Suprapubic skin (tissue), 4 donors: ENCODE measurements at regions not wholly inside any gene's neighbourhood (a gene's known extent, or its start where the extent isn't known, plus 50 kb on each side); places are given as distances from the start of the nearest gene placed in this dataset.

Source experiments
- DNase-seq, 2 donors: peaks; one replicate each; pipeline ENCODE4 v3.0.0-alpha.2; 2019; ENCODE audit warnings: low spot score in 2 of 2
- H3K27ac ChIP-seq: fragments of 200-600 bp; sonication (generic); one replicate; pipeline ENCODE4 v1.5.1; 2019
- H3K27me3 ChIP-seq: fragments of 200-600 bp; sonication (generic); one replicate; pipeline ENCODE4 v1.5.1; 2019
- H3K36me3 ChIP-seq: fragments of 200-600 bp; sonication (generic); one replicate; pipeline ENCODE4 v1.5.1; 2019
- H3K4me1 ChIP-seq: fragments of 200-600 bp; sonication (generic); one replicate; pipeline ENCODE4 v1.5.1; 2019
- H3K4me3 ChIP-seq: fragments of 200-600 bp; sonication (generic); one replicate; pipeline ENCODE4 v1.5.1; 2019; ENCODE audit warnings: mild to moderate bottlenecking
- H3K9me3 ChIP-seq: fragments of 200-600 bp; sonication (generic); one replicate; pipeline ENCODE4 v1.5.1; 2019
- EP300 ChIP-seq: sonication (generic); formaldehyde crosslinking; IDR thresholded peaks from one replicate; pipeline ENCODE4 v1.6.1; 2017; ENCODE audit warnings: antibody characterized with exemption
- POLR2A ChIP-seq, 2 donors: fragments of 450-650 bp; IDR thresholded peaks; one replicate each; pipeline ENCODE4 v1.6.1; 2017; ENCODE audit warnings: antibody characterized with exemption in 2 of 2, mild to moderate bottlenecking in 2 of 2, moderate library complexity in 2 of 2
- POLR2AphosphoS5 ChIP-seq, 3 donors: sonication (generic); formaldehyde crosslinking; IDR thresholded peaks; one replicate each; pipeline ENCODE4 v1.6.1; 2017; ENCODE audit warnings: antibody characterized with exemption in 3 of 3
- WGBS: methylation state at CpG from one replicate; pipeline ENCODE4 v1.1.5; 2018; 5-methylcytosine and 5-hydroxymethylcytosine counted together
- TF ChIP-seq, protein P1 (sequence below), 2 donors: fragments of 200-600 bp in 1 of 2; fragments of 450-650 bp in 1 of 2; sonication (generic) in 1 of 2; IDR thresholded peaks; one replicate each; pipeline ENCODE4 v1.5.1; 2016 to 2019; ENCODE audit warnings: antibody characterized with exemption in 2 of 2, mild to moderate bottlenecking in 1 of 2, moderate library complexity in 1 of 2

DNA sequence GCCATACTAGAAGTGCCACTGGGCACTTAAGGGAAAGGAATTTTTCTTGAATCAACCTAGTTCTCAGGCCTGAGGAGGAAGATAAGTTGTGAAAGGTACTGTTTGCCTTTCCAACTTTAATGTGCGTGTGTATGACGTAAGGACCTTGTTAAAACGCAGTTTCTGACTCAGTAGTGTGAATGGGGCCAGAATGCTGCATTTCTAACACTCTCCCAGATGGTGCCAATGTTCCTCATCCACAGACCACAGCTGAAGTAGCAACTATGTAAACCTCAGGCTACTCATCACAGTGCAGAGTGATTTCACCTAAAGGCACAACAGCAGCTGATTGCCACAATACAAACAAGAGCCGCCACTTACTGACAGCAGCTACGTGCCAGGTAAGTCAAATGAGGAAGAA is 103.6 kb downstream of the OTOL1 start:
- WGBS: 53% methylated on average over 5 of the region's 5 CpGs
- no peak overlapping the region for H3K27ac ChIP-seq
- H3K9me3 ChIP-seq: no peaks in the 10 kb centered on the region
- no peaks in the 10 kb centered on the region for H3K27me3 ChIP-seq
- no peak overlapping the region for H3K4me3 ChIP-seq
- DNase-seq: no peak
- TF ChIP-seq, protein P1, sequence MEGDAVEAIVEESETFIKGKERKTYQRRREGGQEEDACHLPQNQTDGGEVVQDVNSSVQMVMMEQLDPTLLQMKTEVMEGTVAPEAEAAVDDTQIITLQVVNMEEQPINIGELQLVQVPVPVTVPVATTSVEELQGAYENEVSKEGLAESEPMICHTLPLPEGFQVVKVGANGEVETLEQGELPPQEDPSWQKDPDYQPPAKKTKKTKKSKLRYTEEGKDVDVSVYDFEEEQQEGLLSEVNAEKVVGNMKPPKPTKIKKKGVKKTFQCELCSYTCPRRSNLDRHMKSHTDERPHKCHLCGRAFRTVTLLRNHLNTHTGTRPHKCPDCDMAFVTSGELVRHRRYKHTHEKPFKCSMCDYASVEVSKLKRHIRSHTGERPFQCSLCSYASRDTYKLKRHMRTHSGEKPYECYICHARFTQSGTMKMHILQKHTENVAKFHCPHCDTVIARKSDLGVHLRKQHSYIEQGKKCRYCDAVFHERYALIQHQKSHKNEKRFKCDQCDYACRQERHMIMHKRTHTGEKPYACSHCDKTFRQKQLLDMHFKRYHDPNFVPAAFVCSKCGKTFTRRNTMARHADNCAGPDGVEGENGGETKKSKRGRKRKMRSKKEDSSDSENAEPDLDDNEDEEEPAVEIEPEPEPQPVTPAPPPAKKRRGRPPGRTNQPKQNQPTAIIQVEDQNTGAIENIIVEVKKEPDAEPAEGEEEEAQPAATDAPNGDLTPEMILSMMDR (IDR thresholded peaks at IDR 0.05): no peak
- TF ChIP-seq POLR2A (IDR thresholded peaks at IDR 0.05): no peak
- no peak for TF ChIP-seq EP300
- TF ChIP-seq POLR2AphosphoS5 (IDR thresholded peaks at IDR 0.05): no peak
- no peaks in the 10 kb centered on the region for H3K4me1 ChIP-seq
- H3K36me3 ChIP-seq: no peaks in the 10 kb centered on the region

DNA sequence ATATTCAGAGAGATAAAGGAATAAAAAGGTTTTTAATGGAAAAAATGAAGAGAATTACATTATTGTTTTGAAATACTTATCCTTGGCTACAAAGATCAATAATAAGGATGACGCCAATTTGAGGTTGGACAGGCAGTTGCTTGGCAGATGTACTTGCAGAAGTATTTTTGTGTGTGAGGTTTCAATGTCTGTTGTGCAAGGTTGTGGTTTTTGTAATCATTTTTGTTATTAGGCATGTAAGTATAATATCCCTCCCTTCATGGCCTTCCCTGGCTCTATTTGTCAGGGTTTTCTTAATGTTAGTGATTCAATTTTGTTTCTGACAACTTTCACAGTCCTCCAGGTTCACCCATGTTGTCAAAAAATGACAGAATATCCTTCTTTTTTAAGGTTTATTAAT is 105.9 kb downstream of the OTOL1 start:
- H3K4me3 ChIP-seq: no peak overlapping the region
- TF ChIP-seq, protein P1 (IDR thresholded peaks at IDR 0.05): no peak
- TF ChIP-seq POLR2AphosphoS5 (IDR thresholded peaks at IDR 0.05) (no peak), EP300 (no peak), POLR2A (IDR thresholded peaks at IDR 0.05) (no peak)

DNA sequence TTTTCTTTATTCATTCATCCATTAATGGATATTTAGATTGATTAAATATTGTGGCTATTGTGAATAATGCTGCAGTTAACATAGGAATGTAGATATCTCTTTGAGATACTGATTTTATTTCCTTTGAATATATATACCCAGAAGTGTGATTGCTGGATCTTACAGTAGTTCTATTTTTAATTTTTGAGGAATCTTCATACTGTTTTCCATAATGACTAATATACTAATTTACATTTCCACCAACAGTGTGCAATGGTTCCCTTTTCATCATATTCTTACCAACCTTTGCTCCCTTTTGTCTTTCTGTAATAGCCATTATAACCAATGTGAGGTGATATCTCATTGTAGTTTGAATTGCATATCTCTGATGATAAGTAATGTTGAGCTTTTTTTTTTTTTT is 106.3 kb downstream of the OTOL1 start:
- Histone ChIP-seq H3K27ac (no peak overlapping the region), H3K36me3 (no peaks in the 10 kb centered on the region), H3K4me3 (no peak overlapping the region), H3K27me3 (no peaks in the 10 kb centered on the region), H3K9me3 (no peaks in the 10 kb centered on the region), H3K4me1 (no peaks in the 10 kb centered on the region)
- TF ChIP-seq, protein P1 (IDR thresholded peaks at IDR 0.05): no peak
- TF ChIP-seq POLR2AphosphoS5 (IDR thresholded peaks at IDR 0.05): no peak
- TF ChIP-seq POLR2A (IDR thresholded peaks at IDR 0.05): no peak
- TF ChIP-seq EP300: no peak
- DNase-seq: no peak

More for the DNA sequence above, 105.9 kb downstream of the OTOL1 start:
- H3K27me3 ChIP-seq: no peaks in the 10 kb centered on the region
- H3K36me3 ChIP-seq: no peaks in the 10 kb centered on the region
- H3K9me3 ChIP-seq: no peaks in the 10 kb centered on the region
- H3K4me1 ChIP-seq: no peaks in the 10 kb centered on the region
- DNase-seq: no peak
- H3K27ac ChIP-seq: no peak overlapping the region
- WGBS: 51% methylated on average over 1 of the region's 1 CpG

DNA sequence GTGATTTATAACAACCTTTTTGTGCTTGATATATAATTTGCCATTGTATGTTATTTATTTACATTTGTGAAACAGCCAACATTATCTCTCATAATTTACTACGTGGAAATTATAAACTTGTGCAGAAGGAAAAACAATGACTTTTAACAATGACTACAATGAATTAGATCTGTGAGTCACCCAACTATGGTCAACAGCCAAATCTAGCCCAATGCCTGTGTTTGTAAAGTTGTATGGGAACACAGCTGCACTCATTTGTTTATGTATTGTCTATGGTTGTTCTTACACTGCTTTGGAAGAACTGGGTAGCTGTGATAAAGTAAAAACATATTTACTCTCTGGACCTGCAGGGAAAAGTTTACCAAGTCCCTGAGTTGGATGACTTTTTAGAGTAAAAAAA is 110.4 kb downstream of the OTOL1 start:
- 50% methylated on average over 1 of the region's 1 CpG for WGBS
- no peaks in the 10 kb centered on the region for H3K27me3 ChIP-seq
- H3K27ac ChIP-seq: no peak overlapping the region
- no peaks in the 10 kb centered on the region for H3K9me3 ChIP-seq
- H3K36me3 ChIP-seq: no peaks in the 10 kb centered on the region
- TF ChIP-seq POLR2AphosphoS5 (IDR thresholded peaks at IDR 0.05): no peak
- TF ChIP-seq, protein P1 (IDR thresholded peaks at IDR 0.05): no peak
- TF ChIP-seq EP300: no peak
- TF ChIP-seq POLR2A (IDR thresholded peaks at IDR 0.05): no peak
- H3K4me3 ChIP-seq: no peak overlapping the region
- no peak for DNase-seq
- H3K4me1 ChIP-seq: no peaks in the 10 kb centered on the region

DNA sequence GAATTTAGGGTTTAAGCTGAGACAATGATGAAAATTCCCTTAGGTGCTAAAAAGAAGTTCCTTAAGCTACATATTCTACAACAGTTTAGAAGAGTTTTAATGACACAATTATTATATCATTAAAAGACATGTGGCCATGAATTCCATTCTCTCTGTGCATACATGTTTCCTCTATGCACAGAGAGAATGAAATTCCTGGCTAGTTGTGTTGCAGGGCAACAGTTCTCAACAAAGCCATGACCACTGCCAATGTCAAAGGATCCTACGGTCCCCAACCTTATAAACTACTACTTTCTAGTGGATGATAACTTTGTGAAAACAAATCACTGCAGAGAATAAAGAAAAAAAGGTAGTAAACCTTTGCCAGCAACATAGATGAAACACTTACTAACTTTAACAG is 122.7 kb downstream of the OTOL1 start:
- 77% methylated on average over 1 of the region's 1 CpG for WGBS
- Histone ChIP-seq H3K9me3 (no peaks in the 10 kb centered on the region), H3K27ac (no peak overlapping the region), H3K27me3 (no peaks in the 10 kb centered on the region), H3K36me3 (no peaks in the 10 kb centered on the region), H3K4me1 (no peaks in the 10 kb centered on the region), H3K4me3 (no peak overlapping the region)
- TF ChIP-seq POLR2A (IDR thresholded peaks at IDR 0.05): no peak
- TF ChIP-seq, protein P1 (IDR thresholded peaks at IDR 0.05): no peak
- TF ChIP-seq POLR2AphosphoS5 (IDR thresholded peaks at IDR 0.05): no peak
- TF ChIP-seq EP300: no peak
- no peak for DNase-seq
